GM19238 (cell line): ENCODE measurements at regions not wholly inside any gene's neighbourhood (a gene's known extent, or its start where the extent isn't known, plus 50 kb on each side); places are given as distances from the start of the nearest gene placed in this dataset.

Source experiments
- DNase-seq: peaks from one replicate; pipeline ENCODE4 v3.0.0; 2011; ENCODE audit warnings: low spot score; ENCODE audit not compliant: insufficient read length

DNA sequence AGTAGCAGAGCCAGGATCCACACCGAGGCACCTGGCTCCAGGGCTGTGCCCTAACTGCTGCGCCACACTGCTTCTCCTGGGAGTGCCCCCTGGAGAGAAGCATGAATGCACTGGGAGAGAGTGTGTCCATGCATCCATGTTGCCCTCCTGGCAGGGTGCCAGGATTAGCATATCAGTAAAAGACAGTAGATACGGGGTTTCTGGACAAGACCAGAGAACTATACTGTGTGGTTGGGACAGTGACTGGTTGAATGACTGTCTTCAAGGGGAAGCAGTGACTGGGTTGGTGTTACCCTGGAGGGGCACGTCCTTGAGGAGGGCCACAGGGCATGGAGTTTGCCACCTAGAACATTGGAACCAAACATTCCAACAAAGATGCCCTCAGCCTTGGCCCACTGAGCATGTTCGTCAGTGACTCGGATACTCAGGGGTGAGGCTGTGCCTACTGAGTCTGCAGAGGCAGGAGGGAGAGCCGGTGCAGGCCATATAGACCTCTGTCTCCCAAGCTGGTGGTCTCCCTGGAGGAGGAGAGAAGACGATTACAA lies 288.8 kb downstream of the CDC5L start:
- DNase-seq: no peak

DNA sequence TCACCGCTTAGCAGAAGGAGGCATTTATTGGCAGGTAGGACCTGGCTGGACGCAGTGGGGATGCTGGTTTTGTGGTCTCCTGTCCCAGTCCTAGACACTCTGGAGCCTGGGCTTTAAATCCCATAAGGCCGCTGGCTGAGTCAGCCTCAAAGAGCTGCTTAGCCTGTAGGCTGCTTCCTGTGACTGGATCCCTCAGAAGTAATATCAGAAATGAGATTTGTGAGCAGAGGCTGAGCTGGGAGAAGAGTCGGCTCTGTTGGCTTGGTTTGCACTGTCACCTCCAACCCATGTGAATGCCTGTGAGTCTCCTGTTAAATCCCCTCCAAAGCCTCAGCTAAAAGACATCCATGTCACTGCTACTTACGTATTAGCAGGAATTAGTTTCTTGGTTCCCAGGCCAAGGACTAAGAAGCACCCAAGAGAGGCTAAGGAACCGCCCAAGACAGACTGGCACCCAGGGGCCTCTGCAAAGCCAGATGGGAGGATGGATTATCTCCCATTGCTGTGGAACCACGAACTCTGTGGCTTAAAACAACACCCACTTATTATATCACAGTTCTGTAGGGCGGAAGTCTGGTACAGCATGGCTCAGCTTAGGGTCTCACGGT lies 289.4 kb downstream of the CDC5L start:
- DNase-seq: no peak

DNA sequence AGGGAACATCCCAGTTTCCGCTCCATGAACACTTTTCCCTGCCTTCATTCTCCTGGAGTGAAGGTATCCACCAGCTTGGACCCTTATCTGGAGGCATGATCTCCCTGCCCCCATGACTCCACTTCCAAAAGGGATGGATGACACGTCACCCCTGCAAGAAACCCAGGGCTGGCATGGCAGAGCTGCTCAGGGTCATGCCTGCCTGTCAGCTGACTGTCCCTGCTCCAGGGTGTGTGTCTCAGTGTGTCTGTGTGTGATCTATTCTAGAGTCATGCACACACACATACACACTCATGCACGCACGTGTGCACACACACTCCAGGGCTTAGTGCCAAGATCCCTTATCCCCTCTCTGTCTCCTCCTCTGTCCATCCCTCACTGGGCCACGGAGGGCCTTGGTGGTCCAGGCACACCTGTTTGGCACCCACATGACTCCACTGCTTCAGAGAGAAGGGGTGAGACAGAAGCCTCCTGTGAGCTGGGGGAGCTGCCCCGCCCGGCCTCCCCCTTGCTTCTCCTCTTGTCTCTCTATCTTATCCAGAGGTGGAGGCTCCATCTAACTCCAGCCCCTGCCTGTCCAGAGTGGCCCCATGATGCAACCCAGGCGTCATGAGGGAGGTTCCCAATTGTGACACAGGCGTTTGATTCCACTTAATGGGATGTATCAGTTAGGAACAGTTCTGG lies 290.9 kb downstream of the CDC5L start:
- DNase-seq: no peak

DNA sequence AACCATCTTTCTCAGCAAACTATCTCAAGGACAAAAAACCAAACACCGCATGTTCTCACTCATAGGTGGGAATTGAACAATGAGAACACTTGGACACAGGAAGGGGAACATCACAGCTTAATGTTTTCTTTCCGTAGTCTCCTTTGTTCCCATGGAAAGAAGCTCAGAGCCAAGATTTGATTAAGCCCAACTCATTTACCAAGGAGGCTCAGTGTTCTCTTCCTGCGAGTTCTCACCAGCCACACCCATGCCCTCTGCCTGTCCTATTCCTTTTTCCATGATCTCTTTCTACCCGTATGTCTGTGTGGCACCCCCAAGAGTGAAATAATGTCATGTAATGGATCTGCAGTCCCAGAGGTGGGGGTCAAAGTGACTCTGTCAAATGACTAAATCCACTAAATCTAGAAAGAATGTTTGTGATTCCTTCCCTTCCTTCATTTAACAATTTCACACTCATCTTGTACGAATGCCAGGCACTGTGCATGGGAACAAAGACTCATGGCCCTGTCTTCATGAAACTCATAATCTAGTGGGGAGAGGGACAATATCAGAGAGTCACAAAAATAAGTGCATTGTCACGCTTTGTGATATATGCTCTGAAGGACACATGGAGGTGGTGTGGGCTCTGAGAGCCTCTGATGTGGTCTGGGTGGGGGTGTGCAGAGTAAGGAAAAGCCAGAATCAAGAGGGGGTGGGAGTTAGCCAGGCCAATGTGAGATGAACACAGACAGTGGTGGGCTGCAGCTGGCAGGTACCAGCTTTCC lies 292.1 kb downstream of the CDC5L start:
- DNase-seq: no peak

DNA sequence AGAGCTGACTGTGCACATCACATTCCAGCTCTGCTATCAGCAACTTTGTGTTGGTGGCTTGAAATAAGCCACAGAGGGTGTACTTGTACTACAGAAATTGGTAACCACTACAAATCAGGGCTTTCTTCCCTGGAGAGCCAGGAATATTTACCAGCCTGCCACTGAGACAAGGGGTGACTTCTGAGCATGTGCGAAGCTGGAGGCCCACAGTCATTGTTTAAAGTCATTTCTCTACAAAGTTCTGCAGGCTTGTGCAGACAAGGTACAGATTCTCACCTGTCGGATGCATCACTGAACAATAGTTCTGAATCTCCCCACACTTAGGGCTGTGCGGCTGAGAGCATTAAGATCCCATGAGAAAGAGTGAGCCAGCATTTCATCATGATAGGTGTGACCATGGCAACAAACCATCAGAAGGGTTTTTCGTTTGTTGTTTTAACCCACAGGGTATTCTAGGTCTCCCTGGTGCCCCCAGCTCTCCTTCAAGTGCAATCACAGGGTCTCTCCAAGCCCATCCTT lies 292.8 kb downstream of the CDC5L start:
- DNase-seq: no peak

DNA sequence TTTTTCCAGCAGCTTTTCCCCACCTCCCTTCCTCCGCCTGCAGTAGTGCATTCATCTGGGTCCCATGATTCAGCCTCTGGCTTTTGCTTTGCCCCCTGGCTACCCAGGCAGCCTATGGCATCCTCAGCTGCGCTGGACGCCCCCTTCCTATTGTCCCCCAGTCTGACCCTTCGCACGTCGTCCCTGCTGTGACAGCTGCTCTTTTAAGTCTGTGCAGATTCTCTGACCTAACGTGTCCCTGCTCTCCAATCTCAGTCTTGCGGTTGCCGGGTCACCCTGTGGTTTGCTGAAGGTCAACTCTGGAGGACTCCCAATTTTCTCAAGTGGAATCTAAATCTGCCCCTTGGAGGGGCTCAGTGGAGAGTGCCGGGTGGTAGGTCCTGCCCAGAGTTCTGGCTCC lies 294.3 kb downstream of the CDC5L start:
- DNase-seq: no peak

DNA sequence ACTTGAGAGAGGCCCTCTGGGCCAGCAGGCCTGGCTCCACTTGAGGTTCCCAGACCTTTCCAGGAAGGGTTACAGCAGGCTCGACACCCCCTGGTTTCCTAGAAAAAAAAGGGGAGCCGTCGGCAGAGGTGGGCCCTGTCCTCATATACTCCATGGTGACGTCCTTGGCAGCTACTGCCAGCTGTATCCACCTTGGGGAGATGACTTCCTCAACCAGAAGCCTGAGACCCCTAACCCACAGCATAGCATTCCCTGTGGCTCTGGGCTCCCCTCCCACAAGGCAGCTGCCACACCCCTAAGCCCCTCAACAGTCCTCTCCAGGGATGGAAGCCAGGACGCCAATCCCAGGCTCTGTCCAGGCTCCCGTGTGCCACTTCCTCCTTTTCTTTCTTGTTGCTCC lies 294.8 kb downstream of the CDC5L start:
- no peak for DNase-seq

DNA sequence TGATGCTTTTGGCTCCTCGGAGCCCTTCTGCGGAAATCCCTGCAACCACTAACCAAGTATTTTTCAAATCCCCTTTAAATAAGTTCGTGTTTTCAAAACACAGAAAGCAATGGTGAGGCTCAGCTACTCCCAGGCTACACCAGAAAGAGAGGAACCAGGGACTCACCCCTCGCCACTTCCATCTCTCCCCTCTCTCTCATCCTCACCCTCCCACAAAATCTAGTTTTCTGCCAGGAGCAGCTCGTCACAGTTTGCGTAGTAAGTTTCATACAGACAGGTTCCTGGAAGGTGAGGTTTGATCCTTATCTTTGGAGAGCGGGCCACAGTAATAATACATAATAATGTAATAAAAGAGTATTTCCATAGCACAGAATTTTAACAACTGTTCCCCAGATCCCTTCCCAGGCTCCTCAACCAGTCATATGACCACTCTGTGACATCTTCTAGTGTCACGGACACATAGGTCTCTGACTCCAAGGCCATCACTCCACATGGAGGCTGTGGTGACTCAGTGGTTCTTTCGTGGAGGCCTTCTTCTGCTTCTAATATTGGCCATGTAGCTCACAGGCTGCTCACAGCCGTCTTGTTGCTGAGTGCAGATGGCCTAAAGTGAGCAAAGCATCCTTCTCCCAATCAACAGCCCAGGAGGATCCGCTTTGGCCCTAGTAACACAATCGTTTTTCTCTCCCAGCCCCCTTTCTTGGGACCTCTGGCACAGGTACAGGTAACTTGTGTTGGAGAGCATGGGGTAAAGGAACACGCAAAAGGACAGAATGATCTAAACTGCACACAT lies 295.7 kb downstream of the CDC5L start:
- DNase-seq: no peak

DNA sequence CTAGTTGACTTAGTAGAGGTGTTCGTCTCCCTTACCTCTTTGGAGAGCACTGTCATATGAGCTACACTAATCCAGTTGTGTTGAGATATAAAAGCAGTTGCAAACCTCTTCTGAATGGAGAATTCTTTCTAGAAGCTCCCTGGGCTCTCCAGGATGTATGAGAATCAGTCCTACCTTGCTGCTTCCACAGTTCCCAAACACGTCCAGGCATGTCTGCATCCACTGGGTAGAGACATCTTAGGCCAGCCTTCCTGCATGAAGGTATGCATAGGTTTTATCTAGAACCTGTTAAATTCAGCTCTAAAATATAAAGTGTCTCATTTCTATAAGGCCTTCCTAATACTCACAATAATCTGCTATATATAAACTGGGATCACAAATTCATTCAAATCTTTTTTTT lies 297.7 kb downstream of the CDC5L start:
- no peak for DNase-seq

DNA sequence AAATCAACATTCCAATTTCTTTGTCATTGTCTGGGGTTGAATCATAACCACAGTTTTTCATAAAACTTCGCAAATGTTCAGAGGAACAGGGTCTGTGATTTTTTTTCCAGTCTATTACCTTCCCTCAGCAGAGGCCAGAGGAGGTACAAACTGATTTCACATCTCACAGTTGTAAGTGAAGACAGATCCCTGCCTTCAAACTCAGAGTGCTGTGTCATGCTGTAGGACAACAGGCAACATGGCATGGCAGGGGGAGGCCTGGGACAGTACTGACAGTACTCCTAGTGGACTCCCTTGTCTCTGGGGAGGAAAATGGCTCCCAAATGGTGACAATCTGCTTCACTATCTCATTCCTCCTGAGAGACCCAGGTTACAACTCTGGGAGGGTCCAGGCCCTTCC lies 308.6 kb downstream of the CDC5L start:
- no peak for DNase-seq

DNA sequence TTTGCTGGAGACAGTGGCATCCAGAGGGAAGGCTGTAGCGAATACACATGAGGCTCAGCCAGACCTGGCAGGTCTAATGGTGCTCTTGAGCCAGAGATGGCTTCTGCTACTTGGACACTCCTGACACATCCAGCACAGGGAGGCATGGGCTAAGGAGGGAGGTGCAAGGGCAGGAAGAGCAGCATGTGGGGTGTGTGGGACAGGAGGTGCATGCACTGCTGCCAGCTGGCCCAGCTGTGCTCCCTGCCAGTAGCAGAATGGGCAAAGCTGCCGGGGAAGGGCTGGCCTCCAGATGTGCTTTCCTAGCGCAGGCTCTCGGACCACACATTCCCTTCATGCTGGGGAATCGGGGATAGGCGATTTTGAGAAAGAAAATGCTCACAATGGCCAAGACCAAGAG lies 309.2 kb downstream of the CDC5L start:
- no peak for DNase-seq

DNA sequence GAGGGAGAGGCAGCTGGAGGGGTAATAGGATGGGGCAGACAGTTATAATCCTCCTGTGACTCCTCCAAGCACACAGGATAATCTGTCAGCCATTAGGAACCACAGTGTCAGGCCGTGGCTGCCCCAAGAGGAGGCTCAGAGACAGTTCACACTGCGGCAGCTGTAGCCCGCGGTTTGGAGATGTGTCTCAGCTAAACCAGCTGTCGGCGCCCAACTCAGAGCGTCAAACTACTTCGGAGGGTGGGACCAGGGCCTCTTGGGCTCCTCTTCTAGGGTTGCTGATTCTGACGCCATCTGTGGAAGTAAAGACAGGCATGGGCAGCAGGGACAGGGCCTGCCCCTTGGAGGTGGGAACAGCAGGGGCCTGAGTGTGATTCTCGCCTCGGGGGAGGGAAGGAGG lies 309.8 kb downstream of the CDC5L start:
- DNase-seq: no peak

DNA sequence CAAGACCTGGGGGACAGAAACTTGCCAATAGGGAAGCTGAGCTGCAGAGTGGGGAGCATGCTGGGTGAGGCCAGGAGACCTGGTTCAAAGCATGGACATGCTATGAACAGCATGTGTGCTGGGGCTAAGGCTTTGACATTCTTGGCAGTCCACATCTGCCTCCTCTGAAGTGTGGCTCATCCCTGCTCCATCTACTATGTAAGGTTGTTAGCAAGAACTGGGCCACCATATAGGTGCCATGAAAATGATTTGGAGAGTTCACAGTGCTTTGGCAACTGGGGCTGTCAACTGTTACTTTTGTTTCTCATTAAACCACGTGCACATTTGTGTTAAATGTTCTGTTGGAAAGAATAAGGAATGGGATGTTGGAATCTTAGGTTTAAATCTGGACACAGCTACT lies 311.1 kb downstream of the CDC5L start:
- no peak for DNase-seq

DNA sequence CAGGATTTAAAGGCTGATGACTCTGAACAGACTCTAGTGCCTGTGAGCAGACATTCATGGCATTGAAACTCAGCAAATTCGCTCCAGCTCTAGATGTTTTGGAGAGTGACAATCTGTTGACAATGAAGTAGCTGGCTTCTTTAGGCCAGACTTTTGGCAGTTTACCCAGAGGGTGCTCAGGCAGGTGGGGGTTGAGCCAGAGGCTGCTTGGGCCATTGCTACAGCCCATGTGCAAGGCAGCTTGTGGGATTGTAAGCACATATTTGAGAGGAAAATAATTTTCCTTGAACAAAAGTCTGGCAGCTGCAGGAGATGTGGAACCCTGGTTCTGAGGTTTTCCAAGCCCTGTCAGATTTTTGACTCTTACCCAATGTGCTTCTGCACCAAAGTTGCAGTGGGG lies 311.6 kb downstream of the CDC5L start:
- no peak for DNase-seq

DNA sequence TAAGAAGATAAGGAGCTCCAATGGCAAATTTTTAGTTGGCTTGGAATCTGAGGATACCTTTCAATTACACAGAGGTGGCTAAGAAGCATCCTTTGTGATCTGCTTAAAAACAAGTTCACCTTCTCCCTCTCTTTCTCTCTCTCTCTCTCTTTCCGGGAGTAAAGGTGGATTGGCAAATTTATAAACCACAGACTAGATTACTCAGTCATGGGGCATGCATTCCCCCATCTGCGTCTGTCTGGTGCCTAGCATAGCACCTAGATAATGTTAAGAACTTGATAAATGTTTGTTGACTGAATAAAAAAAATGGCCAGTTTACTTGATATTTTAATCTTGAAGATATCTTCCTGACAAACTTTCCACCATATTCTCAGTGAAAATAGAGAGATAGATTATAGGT lies 312.3 kb downstream of the CDC5L start:
- DNase-seq: no peak

DNA sequence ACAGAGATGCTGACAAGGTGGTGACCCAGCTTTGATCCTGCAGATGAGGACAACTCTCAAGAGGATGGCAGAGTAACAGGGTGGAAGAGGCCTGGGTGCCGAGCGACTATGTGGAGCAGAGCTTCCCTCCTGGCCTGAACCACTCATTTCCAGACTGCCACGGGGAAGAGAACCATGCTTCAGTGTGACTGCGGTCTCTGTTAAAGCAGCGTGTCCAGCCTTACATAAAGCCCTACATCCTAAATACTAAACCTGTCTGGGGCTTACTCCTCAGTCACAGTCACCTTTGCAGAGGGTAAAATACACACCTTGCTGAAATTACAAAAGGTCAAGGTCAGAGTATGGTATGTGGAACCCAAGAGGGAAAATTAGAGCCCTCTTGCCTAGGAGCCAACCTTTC lies 312.9 kb downstream of the CDC5L start:
- no peak for DNase-seq

DNA sequence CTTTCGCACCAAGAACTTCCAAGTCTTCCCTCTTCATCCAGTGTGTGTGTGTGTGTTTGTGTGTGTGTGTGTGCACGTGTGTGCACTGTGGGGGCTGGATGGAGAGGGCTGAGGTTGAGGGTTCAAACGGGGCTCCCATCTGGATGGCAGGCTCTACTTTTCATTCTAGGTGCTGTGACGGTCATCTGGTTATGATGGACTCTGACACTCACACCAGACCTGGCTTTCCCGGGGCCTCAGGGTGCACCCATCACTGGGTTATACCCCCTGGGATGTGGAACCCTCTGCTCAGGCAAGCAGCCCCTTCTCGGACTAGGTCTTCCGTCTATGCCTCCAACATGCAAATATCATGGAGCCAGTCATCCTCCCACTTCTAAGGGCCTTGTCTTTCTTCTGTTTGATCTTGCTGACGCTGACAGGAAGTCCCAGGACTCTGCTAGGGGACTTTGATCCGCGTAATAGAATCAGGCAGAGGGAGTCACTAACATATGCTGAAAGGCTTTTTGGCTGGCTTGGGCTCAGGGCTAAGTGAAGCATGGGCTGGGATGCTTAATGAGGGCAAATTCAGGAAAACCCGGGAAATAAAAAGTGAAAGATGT lies 313.6 kb downstream of the CDC5L start:
- DNase-seq: no peak

DNA sequence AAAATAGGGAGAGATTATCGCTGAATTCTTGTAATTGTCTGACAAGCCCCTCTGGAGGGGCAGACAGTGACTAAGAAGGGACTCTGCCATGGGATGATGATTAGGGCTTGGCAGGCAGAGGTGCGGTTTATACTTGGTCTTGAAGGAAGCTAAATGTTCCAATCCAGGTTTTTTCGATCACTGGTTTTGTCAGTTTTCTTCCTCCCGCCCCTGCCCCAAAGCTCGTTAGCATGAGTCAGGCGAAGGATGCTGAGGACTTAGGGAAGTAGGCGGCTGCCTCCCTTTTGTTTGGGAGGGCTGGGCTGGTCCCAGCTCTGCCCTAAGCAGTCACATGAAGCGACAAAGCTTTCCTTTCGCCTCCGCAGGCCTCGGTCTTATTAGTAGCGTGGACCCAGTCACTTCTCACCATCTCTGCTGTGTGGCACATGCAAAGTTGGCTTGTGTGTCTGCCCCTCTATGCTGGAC lies 314.2 kb downstream of the CDC5L start:
- no peak for DNase-seq

DNA sequence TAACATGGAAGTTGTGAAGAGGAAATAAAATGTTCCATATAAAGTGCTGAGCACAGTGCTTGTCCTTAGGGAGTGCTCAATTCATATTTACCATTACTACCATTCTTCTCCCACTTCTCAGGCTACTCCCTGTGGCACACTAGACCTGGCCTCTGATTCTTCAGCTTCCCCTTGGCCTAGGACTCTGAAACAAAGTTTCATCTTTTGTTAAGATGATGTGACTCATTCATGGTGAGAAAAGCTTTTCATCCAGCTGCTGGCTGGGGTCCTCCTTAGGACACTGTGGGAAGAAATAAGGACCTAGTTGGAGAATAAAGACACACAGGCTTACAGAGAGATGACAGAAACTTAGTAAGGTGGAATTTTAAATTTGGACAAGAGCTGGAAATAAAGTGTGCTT lies 314.8 kb downstream of the CDC5L start:
- DNase-seq: no peak

DNA sequence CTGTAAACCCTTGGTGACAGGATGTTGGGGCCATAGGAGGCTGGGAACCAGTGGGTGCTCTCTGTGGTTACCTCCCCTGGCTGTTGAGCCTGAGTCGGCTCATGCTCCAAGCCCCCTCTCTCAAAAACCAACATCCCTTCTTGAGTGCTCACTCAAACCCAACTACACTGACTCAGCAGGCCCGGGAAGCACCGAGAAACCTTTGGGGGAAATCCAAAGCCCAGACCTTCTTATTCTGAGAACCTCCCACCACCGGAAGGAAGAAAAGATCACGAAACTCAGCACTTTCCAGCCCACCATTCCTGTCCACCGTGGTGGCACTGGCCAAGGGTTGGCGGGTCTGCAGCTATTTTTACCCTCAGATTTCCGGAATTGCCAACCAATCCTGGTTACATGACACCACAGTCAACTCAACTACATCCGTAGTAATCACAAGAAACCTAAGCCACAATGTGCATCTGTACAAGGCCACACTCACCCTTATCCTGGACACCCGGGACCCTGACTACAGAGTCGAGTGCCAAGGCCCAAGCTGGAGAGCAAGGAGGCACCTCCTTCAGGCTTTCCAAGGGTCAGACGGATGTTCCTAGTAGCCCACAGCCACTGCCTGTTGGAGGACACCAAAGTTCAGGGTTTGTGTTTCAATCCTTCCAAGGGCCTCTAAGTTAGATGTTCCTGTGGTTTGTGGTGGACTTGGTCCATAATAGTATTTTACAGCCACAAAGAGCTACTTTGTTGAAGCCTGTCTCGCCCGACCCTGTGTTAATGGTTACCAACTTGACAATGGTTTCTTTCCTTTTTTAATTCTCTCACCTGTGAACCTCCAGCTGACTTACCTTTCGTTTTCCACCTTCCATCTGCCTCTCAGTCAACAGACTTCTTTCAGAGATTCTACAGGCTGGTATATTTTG lies 317.0 kb downstream of the CDC5L start:
- no peak for DNase-seq
